Fibroblast of skin of left quadriceps (primary cell): ENCODE measurements at regions not wholly inside any gene's neighbourhood (a gene's known extent, or its start where the extent isn't known, plus 50 kb on each side); places are given as distances from the start of the nearest gene placed in this dataset.
"Not testable (repeated sequence)": the region's sequence is repeated elsewhere in the genome, so short reads cannot be mapped to it uniquely, and the experiment has no call there.

Experiments used
- DNase-seq, 2 experiments: peaks; one replicate each; pipeline ENCODE4 v3.0.0-alpha.2; 2013; ENCODE audit warnings: low read depth in 2 of 2

DNA sequence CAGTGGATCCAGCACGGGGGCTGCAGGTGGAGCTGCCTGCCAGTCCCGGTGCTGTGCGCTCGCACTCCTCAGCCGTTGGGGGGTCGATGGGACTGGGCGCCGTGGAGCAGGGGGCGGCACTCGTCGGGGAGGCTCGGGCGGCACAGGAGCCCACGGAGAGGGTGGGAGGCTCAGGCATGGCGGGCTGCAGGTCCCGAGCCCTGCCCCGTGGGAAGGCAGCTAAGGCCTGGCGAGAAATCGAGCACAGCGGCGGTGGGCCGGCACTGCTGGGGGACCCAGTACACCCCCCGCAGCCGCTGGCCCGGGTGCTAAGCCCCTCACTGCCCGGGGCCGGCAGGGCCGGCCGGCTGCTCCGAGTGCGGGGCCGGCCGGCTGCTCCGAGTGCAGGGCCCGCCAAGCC, 52.3 kb upstream of the MARK1 start:
- not testable (repeated sequence) for DNase-seq

DNA sequence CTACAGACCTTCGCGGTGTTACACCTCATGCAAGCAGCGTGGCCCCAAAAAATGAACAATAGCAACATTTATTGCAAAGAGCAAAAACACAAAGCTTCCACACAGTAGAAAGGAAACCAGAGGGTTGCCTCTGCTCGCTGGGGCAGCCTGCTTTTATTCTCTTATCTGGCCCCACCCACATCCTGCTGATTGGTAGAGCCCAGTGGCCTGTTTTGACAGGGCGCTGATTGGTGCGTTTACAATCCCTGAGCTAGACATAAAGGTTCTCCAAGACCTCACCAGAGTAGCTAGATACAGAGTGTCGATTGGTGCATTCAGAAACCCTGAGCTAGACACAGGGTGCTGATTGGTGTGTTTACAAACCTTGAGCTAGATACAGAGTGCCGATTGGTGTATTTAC, 52.8 kb upstream of the MARK1 start:
- not testable (repeated sequence) for DNase-seq

DNA sequence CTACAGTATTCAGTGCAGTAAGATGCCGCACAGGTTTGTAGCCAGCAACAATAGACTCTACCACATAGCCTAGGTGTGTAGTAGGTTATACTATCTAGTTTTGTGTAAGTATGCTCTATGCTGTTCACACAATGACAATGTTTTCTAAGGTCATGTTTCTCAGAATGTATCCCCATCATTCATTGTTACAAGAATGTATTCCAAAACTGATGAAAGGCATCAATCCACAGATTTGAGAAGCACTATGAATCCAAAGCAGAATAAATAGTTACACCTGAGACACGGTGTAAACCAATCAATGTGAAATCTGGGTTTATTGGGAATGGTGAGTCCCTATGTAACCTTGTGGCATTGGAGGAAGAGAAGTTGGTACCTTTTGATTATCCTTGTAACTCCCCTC, 54.5 kb upstream of the MARK1 start:
- no peak for DNase-seq

DNA sequence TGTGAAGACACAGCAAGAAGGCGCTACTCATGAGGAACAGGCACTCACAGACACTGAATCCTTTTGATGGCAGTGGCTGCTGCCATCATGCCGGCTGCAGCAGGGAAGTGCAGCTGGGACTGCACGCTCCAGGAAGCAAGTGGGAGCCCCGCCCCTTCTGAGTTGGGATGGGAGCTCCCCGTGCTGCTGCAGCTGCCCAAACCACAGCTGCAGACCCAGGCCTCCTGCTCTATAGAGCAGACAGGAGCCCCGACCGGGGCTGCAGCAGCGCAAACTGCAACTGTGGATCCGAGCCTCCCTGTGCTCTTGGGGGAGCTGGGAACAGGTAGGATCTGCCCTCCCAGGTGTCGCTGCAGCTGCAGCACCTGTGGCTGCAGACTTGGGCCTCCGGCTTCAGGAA, 65.2 kb upstream of the MARK1 start:
- DNase-seq = no peak

DNA sequence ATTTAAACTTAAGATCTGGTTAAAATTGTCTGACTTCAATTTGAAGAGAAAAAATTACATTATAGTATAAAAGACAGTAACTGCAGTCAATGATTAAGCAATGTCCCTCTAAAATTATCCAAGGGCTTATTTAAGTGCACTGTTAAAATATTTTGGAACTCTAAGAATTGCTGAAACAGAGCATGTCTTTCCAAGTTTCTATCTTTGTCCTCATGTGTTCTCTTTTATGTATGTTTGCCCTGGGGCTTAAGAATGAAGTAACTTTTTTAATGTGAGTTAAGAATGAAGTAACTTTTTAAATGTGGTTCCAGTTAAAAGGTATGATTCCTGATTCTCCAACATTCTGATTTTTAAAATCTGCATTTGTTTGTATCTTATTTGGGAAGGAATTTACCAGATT, 69.0 kb upstream of the MARK1 start:
- no peak for DNase-seq

DNA sequence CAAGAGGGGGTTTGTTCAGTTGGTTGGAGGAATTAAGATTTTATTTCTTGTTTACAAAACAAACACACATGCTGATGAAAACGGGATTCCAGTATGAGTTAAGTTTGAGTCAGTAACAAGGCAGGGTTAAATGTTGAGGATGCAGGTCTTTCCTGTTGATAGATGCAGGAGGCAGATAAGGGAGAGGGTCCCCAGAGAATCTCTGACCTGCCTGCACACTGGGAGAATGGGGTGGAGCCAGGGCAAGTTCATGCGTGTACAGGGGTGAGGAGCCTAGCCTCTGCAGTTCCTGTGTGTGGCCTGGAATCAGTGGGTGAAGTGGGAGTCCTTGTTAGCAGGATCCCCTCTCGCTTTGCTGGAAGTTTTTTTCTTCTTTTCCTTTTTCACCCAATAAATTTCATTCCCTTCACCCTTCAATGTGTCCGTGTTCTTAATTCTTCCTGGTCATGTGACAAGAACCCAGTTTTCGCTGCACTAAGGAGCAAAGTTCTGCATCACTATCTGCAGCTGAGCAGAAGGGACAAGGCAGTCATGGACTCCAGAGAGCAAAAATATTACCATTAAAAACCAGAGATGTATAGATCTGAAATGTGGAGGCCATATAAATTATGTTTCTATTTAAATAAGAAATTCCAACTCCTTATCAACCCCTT, 69.9 kb upstream of the MARK1 start:
- no peak for DNase-seq

DNA sequence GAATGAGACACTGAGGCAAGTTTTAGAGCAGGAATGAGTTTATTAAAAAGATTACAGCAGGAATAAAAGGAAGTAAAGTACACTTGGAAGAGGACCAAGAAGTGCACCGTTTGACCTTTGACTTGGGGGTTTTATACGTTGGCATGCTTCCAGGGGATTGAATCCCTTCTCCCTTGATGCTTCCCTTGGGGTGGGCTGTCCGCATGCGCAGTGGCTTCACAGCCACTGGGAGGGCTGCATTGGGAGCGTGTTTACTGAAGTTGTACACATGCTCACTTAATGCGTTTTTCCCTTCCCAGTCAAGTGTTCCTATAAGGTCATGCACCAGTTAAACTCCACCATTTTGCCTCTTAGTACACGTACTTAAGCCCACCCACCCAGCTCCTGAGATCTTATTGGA, 72.4 kb upstream of the MARK1 start:
- DNase-seq = no peak

DNA sequence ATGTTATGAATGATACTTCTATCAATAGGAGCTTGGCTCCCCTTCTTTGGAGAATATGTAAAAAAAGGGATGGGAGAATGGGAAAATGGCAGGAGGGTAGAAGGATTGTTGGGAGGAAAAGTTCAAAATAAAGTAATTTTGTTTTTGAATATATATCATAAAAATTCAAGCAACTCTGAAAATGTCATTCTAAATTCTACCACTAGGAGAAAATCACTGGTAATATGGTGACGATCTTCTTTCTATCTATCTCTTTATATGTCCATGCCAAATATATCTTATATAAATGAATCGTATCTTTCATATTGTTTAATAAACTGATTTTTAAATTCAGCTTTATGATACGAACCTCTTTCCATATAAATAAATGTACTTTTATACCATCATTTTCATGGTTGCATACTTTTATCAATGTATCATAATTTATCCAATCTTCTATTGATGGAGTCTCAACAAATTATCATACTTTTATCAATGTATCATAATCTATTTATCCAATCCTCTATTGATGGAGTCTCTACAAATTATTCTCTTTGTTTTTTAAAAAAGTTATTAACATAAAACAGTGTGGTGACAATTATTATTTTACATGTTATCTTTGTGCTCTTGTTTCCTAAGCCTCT, 73.7 kb upstream of the MARK1 start:
- no peak for DNase-seq

DNA sequence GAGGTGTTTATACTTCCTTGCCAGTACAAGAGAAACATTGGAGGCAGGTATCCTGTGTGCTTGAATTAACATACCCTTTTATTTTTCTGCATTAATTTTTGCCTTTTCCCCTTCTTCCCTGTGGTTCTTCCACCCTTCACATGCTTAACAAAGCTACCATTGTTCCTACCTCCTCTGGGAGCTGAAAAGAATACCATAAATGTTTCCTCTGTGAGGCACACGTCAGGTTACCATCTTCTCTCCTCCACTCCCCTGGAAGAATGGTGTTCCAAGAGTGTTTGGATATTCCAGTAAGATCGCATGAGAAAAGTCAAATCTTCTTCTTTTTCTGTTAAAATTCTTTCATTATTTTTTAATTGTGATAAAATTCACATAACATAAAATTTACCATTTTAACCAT, 74.6 kb upstream of the MARK1 start:
- no peak for DNase-seq

DNA sequence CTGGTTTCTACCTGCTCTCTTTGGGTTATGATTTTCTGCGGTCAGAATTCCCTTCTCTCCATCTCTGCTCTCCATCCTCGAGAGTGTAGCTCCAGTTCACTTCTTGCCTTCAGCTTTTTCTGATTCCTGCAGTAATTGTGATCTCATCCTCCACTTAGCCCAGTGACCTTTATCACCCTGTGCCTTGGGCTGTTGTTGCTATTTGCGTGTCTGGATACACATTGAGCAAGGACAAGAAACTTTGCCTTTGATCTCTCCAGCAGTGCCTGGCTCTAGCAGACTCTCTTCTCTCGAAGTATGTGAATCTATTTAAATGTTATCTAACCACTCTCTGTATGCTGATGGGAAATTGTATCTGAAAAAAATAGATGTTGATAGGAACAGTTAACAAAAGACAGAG, 76.4 kb upstream of the MARK1 start:
- no peak for DNase-seq

DNA sequence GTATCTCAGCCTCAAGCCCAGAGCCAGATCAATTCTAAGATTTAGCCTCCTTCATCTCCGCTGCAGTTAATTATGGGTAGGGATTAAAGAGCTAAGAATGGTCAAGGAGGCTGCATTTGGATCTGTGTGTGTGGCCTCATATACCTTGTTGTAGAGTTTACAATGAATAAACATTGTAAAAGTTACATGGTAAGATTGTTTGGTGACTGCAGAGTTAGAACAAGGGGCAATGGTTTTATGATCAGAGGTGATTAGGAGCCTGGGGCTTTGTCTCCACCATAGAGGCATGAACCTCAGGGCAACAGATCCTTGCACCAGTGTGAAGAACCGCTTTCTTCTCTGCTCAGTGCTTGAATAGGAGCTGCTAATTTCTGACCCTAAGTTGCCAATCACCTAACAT, 77.0 kb upstream of the MARK1 start:
- DNase-seq = no peak

DNA sequence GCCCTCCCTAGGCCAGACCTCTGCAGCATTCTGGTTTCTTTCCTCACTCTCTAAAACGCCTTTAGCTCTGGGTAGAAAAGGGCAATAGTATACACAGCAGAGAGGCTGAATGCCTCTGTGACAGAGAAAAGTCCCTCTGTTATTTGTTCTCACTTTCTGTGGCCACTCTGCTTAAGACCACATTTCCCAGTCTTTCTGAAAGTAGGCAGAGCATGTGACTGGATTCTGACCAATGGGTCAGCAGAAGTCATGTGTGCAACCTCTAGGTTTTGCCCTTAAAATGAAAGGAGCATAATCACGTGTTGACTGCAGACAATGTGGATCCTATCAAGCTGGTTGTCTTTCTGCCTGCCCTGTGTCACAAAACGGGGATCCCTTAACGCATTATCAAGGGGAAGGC, 79.7 kb upstream of the MARK1 start:
- no peak for DNase-seq

DNA sequence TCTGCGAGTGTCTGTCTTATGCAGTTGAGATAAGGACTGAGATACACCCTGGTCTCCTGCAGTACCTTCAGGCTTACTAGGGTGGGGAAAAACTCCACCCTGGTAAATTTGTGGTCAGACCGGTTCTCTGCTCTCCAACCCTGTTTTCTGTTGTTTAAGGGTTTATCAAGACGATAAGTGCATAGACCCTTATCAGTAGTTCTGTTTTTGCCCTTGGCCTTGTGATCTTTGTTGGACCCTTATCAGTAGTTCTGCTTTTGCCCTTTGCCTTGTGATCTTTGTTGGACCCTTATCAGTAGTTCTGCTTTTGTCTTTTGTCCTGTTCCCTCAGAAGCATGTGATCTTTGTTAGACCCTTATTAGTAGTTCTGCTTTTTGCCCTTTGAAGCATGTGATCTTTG, 83.3 kb upstream of the MARK1 start:
- not testable (repeated sequence) for DNase-seq

DNA sequence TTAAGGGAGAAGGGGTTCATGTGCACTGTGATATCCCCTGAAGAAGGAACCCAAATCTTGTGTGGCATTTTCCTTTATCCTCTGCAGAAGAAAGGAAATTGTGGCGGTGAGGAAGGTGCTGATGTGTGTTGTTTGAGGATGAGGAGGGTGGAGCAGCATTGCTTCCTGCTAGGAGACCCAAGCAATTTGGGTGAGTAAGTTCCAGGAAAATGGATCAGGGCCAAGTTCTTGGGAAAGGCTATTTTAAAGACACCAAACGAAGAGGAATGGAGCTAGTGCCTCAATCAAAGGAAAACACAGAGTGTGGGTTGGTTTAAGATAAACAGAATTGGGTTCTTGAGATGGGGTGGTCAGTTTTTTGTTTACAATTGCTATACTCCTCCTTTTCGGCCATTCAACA, 86.7 kb upstream of the MARK1 start:
- DNase-seq = no peak

DNA sequence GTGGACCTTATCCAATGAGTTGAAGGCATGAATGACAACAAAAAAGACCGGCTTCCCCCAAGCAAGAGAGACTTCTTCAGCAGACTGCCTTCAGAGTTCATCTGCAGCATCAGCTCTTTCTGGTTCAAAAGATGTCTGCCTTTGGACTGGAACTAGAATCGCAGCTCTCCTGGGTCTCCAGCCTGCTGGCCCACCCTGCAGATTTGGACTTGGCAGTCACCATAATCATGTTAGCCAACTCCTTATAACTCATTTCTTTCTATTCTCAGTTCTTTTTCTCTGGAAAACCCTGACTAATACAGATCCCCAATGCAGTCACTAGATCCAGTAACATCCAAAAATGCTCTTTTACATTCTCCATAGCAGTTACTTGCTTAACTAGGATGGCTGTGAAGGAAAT, 89.2 kb upstream of the MARK1 start:
- no peak for DNase-seq

DNA sequence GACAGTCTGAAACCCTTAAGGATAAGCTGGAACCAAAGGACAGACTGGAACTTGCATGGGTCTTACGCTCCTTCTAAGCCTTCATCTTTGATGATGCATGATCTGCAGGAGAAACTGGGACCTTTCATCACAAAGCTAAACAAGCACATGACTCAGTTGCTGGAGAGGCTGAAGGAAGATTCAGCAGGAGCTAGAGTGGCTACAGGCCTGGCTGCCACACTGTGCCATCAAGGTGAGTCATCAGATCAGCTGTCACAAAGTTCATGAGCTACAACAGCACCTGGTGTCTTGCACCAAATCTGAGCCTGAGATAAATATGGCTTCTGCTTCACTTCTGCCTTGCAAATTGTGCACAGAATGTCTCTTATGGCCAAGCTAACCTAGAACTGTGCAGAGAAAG, 95.5 kb upstream of the MARK1 start:
- DNase-seq = no peak

DNA sequence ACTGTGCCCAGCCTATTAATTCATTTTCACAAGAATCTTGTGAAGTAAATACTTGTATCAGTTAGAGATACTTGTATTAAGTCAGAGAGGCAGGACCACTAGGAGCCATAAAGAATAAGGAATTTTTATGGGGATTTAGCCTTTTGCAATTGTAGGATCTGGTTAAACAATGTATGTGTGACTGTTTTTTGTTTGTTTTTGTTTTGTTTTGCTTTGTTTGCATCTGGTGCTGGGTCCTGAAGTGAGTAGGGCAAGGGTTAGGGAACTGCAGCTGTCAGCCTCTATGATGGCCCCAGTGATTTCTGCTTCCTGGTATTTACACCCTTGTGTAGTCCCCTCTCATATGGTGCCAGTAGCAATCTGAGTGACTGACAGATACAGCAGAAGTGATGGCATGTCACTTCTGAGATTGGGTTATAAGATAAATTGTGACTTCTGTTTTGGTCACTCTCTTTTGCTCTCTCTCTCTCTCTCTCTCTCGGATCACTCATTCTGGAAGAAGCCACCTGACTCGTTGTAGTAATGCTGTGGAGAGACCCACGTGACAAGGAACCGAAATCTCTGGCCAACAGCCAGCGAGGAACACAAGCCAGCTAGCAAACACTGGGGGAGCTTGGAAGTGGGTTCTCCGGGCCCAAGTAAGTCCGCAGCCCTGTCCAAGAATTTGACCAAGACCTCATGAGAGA, 96.2 kb upstream of the MARK1 start:
- DNase-seq = no peak

DNA sequence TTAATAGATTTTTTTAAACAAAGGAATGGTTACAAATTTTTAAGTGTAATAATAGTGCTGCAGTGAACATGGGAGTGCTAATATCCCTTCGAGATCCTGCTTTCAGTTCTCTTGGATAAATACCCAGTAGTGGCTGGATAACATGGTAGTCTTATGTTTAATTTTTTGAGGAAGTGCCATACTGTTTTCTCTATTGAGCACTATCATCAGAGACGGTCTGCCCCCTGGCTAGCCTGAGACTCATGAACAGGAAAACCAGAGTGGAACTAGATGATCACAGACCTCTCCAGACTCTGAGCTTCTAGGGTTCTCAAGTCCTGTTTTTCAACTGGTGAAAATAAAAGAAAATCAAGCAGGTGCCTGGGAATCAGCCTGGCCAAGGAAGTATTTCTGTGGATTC, 97.3 kb upstream of the MARK1 start:
- no peak for DNase-seq

DNA sequence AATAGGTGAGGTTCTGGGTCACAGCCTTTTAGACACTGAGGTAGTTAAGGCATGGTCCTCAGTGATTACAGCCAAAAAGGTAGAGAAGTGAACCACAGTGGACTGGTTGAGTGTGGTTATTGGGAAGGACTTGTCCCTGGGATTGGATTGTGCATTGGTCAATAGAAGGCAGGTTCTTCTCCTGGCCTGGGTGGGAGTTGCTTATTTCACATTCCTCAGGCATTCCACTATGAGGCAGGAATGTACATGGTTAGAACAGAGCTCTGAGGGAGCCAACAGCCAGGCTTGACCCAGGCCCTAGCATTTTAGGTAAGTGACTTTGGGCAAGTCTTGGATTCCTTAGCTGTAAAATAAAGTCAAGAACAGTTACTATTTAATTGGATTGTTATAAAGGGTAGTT, 97.9 kb upstream of the MARK1 start:
- no peak for DNase-seq

DNA sequence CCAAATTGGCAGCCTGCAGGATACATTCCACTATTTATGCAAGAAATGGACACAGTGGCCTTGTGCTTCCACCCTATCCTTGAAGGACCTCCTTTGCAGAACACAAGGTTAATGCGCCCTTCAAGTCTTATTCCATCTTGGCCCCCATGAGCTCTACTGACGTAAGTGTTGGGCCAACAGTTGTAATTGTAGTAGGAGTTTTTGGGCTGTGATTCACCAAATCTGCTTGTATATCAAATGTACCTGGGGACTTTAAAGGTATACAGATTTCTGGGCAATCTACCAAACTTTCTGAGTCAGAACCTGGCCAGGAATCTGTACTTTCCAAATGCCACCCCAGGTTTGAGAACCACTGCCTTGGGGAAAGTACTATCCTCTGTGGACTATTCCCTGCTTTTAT, 100.9 kb upstream of the MARK1 start:
- DNase-seq = no peak

DNA sequence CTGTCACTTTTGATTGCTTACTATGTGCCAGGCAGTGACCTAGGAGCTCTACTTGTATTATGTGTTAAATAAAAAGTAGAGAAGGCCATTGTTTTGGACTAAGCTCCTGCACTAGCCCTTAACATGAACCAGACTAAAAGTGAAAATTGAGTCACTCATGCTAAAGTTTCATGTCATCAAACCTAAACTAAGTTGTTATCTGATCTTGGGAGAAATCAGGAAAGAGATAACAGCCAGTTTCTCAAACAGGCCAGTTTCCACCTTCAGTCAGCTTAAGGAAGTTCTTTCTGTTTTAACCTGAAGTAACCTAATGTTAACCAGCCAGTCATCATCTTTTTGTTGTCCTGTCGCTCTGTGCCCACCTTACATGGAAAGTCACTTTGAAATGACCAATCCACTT, 102.1 kb upstream of the MARK1 start:
- no peak for DNase-seq

DNA sequence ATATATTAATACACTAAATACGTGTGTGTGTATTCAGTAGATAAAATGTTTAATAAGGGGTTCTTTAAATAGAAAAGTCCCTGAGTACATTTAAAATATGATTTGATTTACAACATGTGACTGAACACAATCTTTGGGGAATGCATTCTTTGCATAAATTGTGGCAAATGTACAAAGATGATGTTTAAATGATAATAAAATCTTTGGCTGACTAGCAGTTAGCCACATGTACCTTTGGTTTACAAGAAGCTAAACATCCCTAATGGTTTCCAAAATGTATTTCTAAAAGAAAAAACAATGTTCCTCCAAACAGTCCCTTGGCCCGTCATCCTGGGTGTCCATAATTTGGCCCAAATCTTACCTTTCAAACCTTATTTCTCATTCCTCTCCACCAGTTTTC, 106.4 kb upstream of the MARK1 start:
- DNase-seq = no peak

DNA sequence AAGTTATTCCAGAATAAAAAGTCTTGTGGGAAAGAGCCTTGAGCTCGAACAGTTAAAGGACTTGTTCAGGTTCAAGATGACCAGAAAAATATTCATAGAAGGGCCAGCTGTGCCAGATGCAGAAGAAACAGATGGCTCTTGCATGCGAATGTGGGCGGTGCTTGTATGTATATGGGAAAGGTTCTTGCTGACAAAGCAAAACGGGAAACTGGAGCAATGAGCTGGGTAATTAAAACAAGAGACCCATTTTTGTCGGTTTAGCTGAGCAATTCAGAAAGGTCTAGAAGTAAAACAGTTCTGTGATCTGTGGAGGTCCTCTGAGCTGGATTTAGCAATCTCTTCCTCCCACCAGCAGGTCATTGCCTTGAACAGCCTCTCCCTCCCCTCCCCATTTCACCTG, 107.2 kb upstream of the MARK1 start:
- no peak for DNase-seq

DNA sequence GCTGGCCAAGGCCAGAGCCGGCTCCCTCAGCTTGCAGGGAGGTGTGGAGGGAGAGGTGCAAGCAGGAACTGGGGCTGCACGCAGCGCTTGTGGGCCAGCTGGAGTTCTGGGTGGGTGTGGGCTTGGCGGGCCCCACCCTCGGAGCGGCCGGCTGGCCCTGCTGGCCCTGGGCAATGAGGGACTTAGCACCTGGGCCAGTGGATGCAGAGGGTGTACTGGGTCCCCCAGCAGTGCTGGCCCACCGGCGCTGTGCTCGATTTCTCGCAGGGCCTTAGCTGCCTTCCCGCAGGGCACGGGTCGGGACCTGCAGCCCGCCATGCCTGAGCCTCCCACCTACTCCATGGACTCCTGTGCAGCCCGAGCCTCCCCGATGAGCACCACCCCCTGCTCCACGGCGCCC, 115.6 kb upstream of the MARK1 start:
- not testable (repeated sequence) for DNase-seq
